ENCODE measurements at regions not wholly inside any gene's neighbourhood (a gene's known extent, or its start where the extent isn't known, plus 50 kb on each side); places are given as distances from the start of the nearest gene placed in this dataset.

- in situ Hi-C loops (cut with HindIII; ENCODE audit: low pct_unique_long_range_greater_than_20kb, low sequenced_read_pairs), result no loop called here
Measured at GRCh38 chr1:53388963-53389362, 61.1 kb upstream of the LRP8 start.

GRCh38 chr1:53390261-53390660 lies 62.4 kb upstream of the LRP8 start:
- DNase-seq (ENCODE audit: low read depth, low spot score), result no peak
- Histone ChIP-seq H3K36me3 (ENCODE audit: control insufficient read depth, insufficient read depth, low read length) (no peaks in the 10 kb centered on the region), H3K27ac (ENCODE audit: low read length) (no peak overlapping the region), H3K4me1 (ENCODE audit: control insufficient read depth, insufficient read depth, low read length) (peaks cover 4% of the 10 kb centered on the region; the same call in 1 of the 2 replicates), H3K4me3 (ENCODE audit: low read depth in 2 of 2, low read length in 2 of 2) (no peak overlapping the region), H3K9me3 (ENCODE audit: control insufficient read depth, insufficient read depth, low read depth, low read length) (peaks cover 8% of the 10 kb centered on the region; the same call in 1 of the 2 replicates), H3K27me3 (ENCODE audit: control insufficient read depth, insufficient read depth, low read length) (no peaks in the 10 kb centered on the region)
- POLR2A ChIA-PET, result interaction anchor here (0.5 kb wide), 1 partner anchor 123 kb away, joined by 6 read pairs; no protein-coding TSS in a partner anchor
- ATAC-seq, result no peak
- intact Hi-C loops (cut with micrococcal nuclease; ENCODE audit: unreplicated experiment), result no loop called here
- in situ Hi-C loops (cut with HindIII; ENCODE audit: low pct_unique_long_range_greater_than_20kb, low sequenced_read_pairs), result no loop called here
- BruUV-seq (replicated peaks), result no TSS peak
- TF ChIP-seq CTCF (IDR thresholded peaks at IDR 0.05) (no peak), REST (IDR thresholded peaks at IDR 0.05; ENCODE audit: insufficient read depth in 1 of 2, low read depth in 2 of 2, low read length in 1 of 2) (no peak), SIN3A (IDR thresholded peaks at IDR 0.05; ENCODE audit: borderline replicate concordance, insufficient read depth, low read depth, low read length) (no peak), POLR2AphosphoS5 (IDR thresholded peaks at IDR 0.05; ENCODE audit: low read depth, low read length) (no peak), TCF7L2 (IDR thresholded peaks at IDR 0.05; ENCODE audit: low read depth, low read length) (no peak)
- CTCF ChIA-PET, result interaction anchor here (0.5 kb wide), 1 partner anchor 112 kb away, joined by 4 read pairs; no protein-coding TSS in a partner anchor

More at GRCh38 chr1:53388963-53389362, 61.1 kb upstream of the LRP8 start:
- DNase-seq (ENCODE audit: low read depth, low spot score) (no peak), ATAC-seq (no peak)
- no peak overlapping the region for H3K4me3 ChIP-seq (ENCODE audit: low read depth in 2 of 2, low read length in 2 of 2)
- no peaks in the 10 kb centered on the region for H3K36me3 ChIP-seq (ENCODE audit: control insufficient read depth, insufficient read depth, low read length)
- H3K27me3 ChIP-seq (ENCODE audit: control insufficient read depth, insufficient read depth, low read length), result no peaks in the 10 kb centered on the region
- CTCF ChIA-PET, result no interaction called here
- POLR2A ChIA-PET, result no interaction called here
- no peak overlapping the region for H3K27ac ChIP-seq (ENCODE audit: low read length)
- intact Hi-C loops (cut with micrococcal nuclease; ENCODE audit: unreplicated experiment), result no loop called here
- peaks cover 8% of the 10 kb centered on the region; the same call in 1 of the 2 replicates for H3K9me3 ChIP-seq (ENCODE audit: control insufficient read depth, insufficient read depth, low read depth, low read length)
- BruUV-seq (replicated peaks), result no TSS peak
- TF ChIP-seq REST (IDR thresholded peaks at IDR 0.05; ENCODE audit: insufficient read depth in 1 of 2, low read depth in 2 of 2, low read length in 1 of 2) (no peak), TCF7L2 (IDR thresholded peaks at IDR 0.05; ENCODE audit: low read depth, low read length) (no peak), POLR2AphosphoS5 (IDR thresholded peaks at IDR 0.05; ENCODE audit: low read depth, low read length) (no peak), CTCF (IDR thresholded peaks at IDR 0.05) (no peak), SIN3A (IDR thresholded peaks at IDR 0.05; ENCODE audit: borderline replicate concordance, insufficient read depth, low read depth, low read length) (no peak)
- H3K4me1 ChIP-seq (ENCODE audit: control insufficient read depth, insufficient read depth, low read length), result peaks cover 4% of the 10 kb centered on the region; the same call in 1 of the 2 replicates
